Mesothelial cell of epicardium (in vitro differentiated cells): ENCODE measurements at regions not wholly inside any gene's neighbourhood (a gene's known extent, or its start where the extent isn't known, plus 50 kb on each side); places are given as distances from the start of the nearest gene placed in this dataset.

Source experiments
- DNase-seq, 2 experiments: peaks; one replicate each; pipeline ENCODE4 v3.0.0; 2021; ENCODE audit warnings: low spot score in 2 of 2; ENCODE audit not compliant: unreplicated experiment in 2 of 2
- H3K27ac Mint-ChIP-seq: 2 replicates; pipeline ENCODE4 v1.8.0; 2021; ENCODE audit warnings: mixed read lengths
- H3K27me3 Mint-ChIP-seq: 2 replicates; pipeline ENCODE4 v1.8.0; 2021; ENCODE audit warnings: low read depth, mixed read lengths
- H3K36me3 Mint-ChIP-seq: 2 replicates; pipeline ENCODE4 v1.8.0; 2021; ENCODE audit warnings: mixed read lengths
- H3K4me1 Mint-ChIP-seq: 2 replicates; pipeline ENCODE4 v1.8.0; 2021; ENCODE audit warnings: mixed read lengths
- H3K4me3 Mint-ChIP-seq: 2 replicates; pipeline ENCODE4 v1.8.0; 2021; ENCODE audit warnings: mild to moderate bottlenecking, moderate library complexity, mixed read lengths
- H3K9me3 Mint-ChIP-seq: 2 replicates; pipeline ENCODE4 v1.8.0; 2021; ENCODE audit warnings: mixed read lengths
- CTCF ChIP-seq: fragments of 200-600 bp; sonication (generic); IDR thresholded peaks from one replicate; pipeline ENCODE4 v1.5.0; 2021; ENCODE audit warnings: antibody characterized with exemption; ENCODE audit not compliant: unreplicated experiment

- Mint-ChIP-seq H3K36me3 (peaks cover 1% of the 10 kb centered on the region), H3K27ac (no peak overlapping the region)
- DNase-seq: no peak
Observed at GRCh38 chr11:92892802-92893684, 76.4 kb upstream of the MTNR1B start.

GRCh38 chr11:92894197-92894596 is 75.3 kb upstream of the MTNR1B start:
- peaks cover 9% of the 10 kb centered on the region for H3K4me1 Mint-ChIP-seq
- H3K4me3 Mint-ChIP-seq: no peak overlapping the region
- no peaks in the 10 kb centered on the region for H3K36me3 Mint-ChIP-seq
- no peak overlapping the region for H3K27ac Mint-ChIP-seq
- TF ChIP-seq CTCF: no peak
- no peaks in the 10 kb centered on the region for H3K27me3 Mint-ChIP-seq
- no peak for DNase-seq
- no peaks in the 10 kb centered on the region for H3K9me3 Mint-ChIP-seq

More at GRCh38 chr11:92892802-92893684, 76.4 kb upstream of the MTNR1B start:
- H3K4me1 Mint-ChIP-seq: peaks cover 9% of the 10 kb centered on the region
- H3K9me3 Mint-ChIP-seq: no peaks in the 10 kb centered on the region
- no peak overlapping the region for H3K4me3 Mint-ChIP-seq
- peaks cover 2% of the 10 kb centered on the region for H3K27me3 Mint-ChIP-seq
- TF ChIP-seq CTCF: no peak

- no peak for DNase-seq
- Mint-ChIP-seq H3K27me3 (no peaks in the 10 kb centered on the region), H3K4me1 (peaks cover 9% of the 10 kb centered on the region), H3K27ac (no peak overlapping the region), H3K9me3 (no peaks in the 10 kb centered on the region), H3K36me3 (no peaks in the 10 kb centered on the region), H3K4me3 (no peak overlapping the region)
- no peak for TF ChIP-seq CTCF
Observed at GRCh38 chr11:92897487-92897886, 72.0 kb upstream of the MTNR1B start.

GRCh38 chr11:92902417-92902816 is 67.0 kb upstream of the MTNR1B start:
- no peak for TF ChIP-seq CTCF
- H3K4me1 Mint-ChIP-seq: no peaks in the 10 kb centered on the region
- no peak overlapping the region for H3K4me3 Mint-ChIP-seq
- H3K36me3 Mint-ChIP-seq: no peaks in the 10 kb centered on the region
- H3K27me3 Mint-ChIP-seq: no peaks in the 10 kb centered on the region
- H3K9me3 Mint-ChIP-seq: peaks cover 4% of the 10 kb centered on the region
- H3K27ac Mint-ChIP-seq: no peak overlapping the region
- DNase-seq: no peak

- peaks cover 4% of the 10 kb centered on the region for H3K9me3 Mint-ChIP-seq
- H3K4me1 Mint-ChIP-seq: no peaks in the 10 kb centered on the region
- TF ChIP-seq CTCF: no peak
- no peak overlapping the region for H3K4me3 Mint-ChIP-seq
- H3K36me3 Mint-ChIP-seq: no peaks in the 10 kb centered on the region
- no peak overlapping the region for H3K27ac Mint-ChIP-seq
- H3K27me3 Mint-ChIP-seq: no peaks in the 10 kb centered on the region
- DNase-seq: no peak
Observed at GRCh38 chr11:92907671-92908070, 61.8 kb upstream of the MTNR1B start.
